ENCODE measurements at regions not wholly inside any gene's neighbourhood (a gene's known extent, or its start where the extent isn't known, plus 50 kb on each side); places are given as distances from the start of the nearest gene placed in this dataset.
"Not testable (repeated sequence)": the region's sequence is repeated elsewhere in the genome, so short reads cannot be mapped to it uniquely, and the experiment has no call there.

DNA sequence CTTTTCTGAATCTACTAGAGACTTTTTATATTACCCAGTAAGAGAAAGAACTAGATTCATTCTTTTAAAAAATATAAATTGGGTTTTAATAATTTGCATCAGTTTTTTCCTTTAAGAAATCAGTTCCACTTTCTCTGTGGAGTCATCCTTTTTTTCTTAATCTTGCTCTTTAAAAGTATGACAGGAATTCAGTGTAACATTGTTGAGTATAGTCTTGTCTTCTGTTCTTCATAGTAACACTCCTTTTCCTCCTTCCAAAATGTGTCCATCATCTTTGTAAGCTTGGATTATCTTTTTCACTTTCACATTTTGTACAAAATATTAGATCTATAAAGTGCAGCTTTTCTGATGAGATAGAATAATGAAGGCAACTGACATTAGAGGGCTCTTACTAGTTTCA lies 135.4 kb downstream of the HAUS1 start:
- ChIA-PET POLR2A (interaction anchor here (1.4 kb wide), 1 partner anchor 66 kb away, joined by 5 read pairs; a partner anchor contains a TSS), CTCF (interaction anchor here (0.8 to 1.4 kb wide), 3 partner anchors 23 to 419 kb away, joined by 3 read pairs; a partner anchor contains a TSS)
- Mint-ChIP-seq H3K36me3 (ENCODE audit: low read depth) (peaks cover 36% of the 10 kb centered on the region), H3K4me1 (peaks cover 13% of the 10 kb centered on the region), H3K4me3 (no peak overlapping the region), H3K27ac (no peak overlapping the region), H3K9me3 (no peaks in the 10 kb centered on the region), H3K27me3 (no peaks in the 10 kb centered on the region)
- no peak for DNase-seq

GRCh38 chr18:46239998-46240397 lies 135.8 kb downstream of the HAUS1 start:
- no peaks in the 10 kb centered on the region for H3K27me3 Mint-ChIP-seq
- CTCF ChIA-PET, result interaction anchor here (0.8 to 1.4 kb wide), 2 partner anchors 23 to 66 kb away, joined by 3 read pairs; a partner anchor contains a TSS
- no peak for DNase-seq
- H3K4me1 Mint-ChIP-seq, result peaks cover 10% of the 10 kb centered on the region
- H3K27ac Mint-ChIP-seq, result no peak overlapping the region
- H3K36me3 Mint-ChIP-seq (ENCODE audit: low read depth), result peaks cover 32% of the 10 kb centered on the region
- H3K9me3 Mint-ChIP-seq, result no peaks in the 10 kb centered on the region
- POLR2A ChIA-PET, result interaction anchor here (1.4 kb wide), 1 partner anchor 67 kb away, joined by 5 read pairs; a partner anchor contains a TSS
- H3K4me3 Mint-ChIP-seq, result no peak overlapping the region

DNA sequence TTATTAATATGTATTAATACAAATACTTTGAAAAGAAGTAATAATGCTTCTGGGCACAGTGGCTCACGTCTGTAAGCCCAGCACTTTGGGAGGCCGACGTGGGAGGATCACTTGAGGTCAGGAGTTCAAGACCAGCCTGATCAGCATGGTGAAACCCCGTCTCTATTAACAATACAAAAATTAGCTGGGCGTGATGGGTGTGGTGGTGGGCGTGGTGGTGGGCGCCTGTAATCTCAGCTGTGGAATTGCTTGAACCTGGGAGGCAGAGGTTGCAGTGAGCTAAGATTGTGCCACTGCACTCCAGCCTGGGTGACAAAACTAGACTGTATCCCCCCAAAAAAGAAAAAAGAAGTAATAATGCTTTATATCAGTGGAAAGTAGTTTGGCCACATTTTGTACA lies 137.2 kb downstream of the HAUS1 start:
- POLR2A ChIA-PET, result not testable (repeated sequence)

GRCh38 chr18:46242183-46242582 lies 138.0 kb downstream of the HAUS1 start:
- peaks cover 26% of the 10 kb centered on the region for H3K36me3 Mint-ChIP-seq (ENCODE audit: low read depth)
- DNase-seq, result no peak
- H3K9me3 Mint-ChIP-seq, result no peaks in the 10 kb centered on the region
- no peak overlapping the region for H3K4me3 Mint-ChIP-seq
- POLR2A ChIA-PET, result no interaction called here
- no peaks in the 10 kb centered on the region for H3K27me3 Mint-ChIP-seq
- H3K4me1 Mint-ChIP-seq, result peaks cover 11% of the 10 kb centered on the region
- H3K27ac Mint-ChIP-seq, result no peak overlapping the region
- CTCF ChIA-PET, result interaction anchor here (1.6 kb wide), 1 partner anchor 69 kb away, joined by 3 read pairs; a partner anchor contains a TSS

More for the DNA sequence above, 137.2 kb downstream of the HAUS1 start:
- H3K4me3 Mint-ChIP-seq, H3K4me1 Mint-ChIP-seq, DNase-seq, H3K9me3 Mint-ChIP-seq, H3K27me3 Mint-ChIP-seq, H3K27ac Mint-ChIP-seq: not testable (repeated sequence)
- H3K36me3 Mint-ChIP-seq (ENCODE audit: low read depth), result peaks cover 31% of the 10 kb centered on the region
- CTCF ChIA-PET, result interaction anchor here (1.2 to 1.6 kb wide), 2 partner anchors 9 to 68 kb away, joined by 3 read pairs; a partner anchor contains a TSS

GRCh38 chr18:46243095-46243494 lies 138.9 kb downstream of the HAUS1 start:
- ChIA-PET CTCF (no interaction called here), POLR2A (no interaction called here)
- Mint-ChIP-seq H3K4me3 (no peak overlapping the region), H3K9me3 (no peaks in the 10 kb centered on the region), H3K27ac (no peak overlapping the region), H3K4me1 (peaks cover 15% of the 10 kb centered on the region), H3K36me3 (ENCODE audit: low read depth) (peaks cover 27% of the 10 kb centered on the region), H3K27me3 (no peaks in the 10 kb centered on the region)
- no peak for DNase-seq

DNA sequence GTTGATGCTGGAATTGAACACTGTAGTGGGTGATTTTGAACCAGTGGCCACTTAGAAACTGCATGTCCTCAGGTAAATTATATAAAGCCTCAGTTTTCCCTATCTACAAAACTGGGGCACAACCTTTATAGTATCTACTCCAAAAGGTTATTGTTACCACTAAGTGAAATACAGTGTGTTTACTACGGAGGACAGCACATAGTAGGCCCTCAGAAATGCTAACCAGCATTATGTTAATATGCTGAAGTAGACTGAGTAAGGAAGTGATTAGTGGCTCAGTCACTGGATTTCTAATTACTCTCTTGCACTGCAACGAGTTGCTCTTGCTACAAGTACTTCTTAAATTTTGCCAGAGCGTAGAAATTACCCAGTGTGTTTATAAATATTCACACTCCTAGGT lies 139.5 kb downstream of the HAUS1 start:
- Mint-ChIP-seq H3K27ac (no peak overlapping the region), H3K27me3 (no peaks in the 10 kb centered on the region), H3K9me3 (no peaks in the 10 kb centered on the region), H3K4me3 (no peak overlapping the region), H3K4me1 (peaks cover 20% of the 10 kb centered on the region), H3K36me3 (ENCODE audit: low read depth) (peaks cover 31% of the 10 kb centered on the region)
- ChIA-PET POLR2A (no interaction called here), CTCF (no interaction called here)
- no peak for DNase-seq

- Mint-ChIP-seq H3K36me3 (ENCODE audit: low read depth) (peaks cover 44% of the 10 kb centered on the region), H3K27ac (no peak overlapping the region), H3K4me1 (peaks cover 41% of the 10 kb centered on the region), H3K27me3 (no peaks in the 10 kb centered on the region), H3K4me3 (no peak overlapping the region), H3K9me3 (peaks cover 2% of the 10 kb centered on the region)
- POLR2A ChIA-PET, result interaction anchor here (0.6 to 1.0 kb wide), 2 partner anchors 37 to 72 kb away, joined by 3 to 4 read pairs; no protein-coding TSS in a partner anchor
- CTCF ChIA-PET, result interaction anchor here (0.8 to 1.4 kb wide), 2 partner anchors 35 to 74 kb away, joined by 3 to 4 read pairs; no protein-coding TSS in a partner anchor
- DNase-seq, result no peak
These were observed 141.9 kb downstream of the HAUS1 start for GRCh38 chr18:46246101-46246500.

- ChIA-PET CTCF (interaction anchor here (0.7 to 2.0 kb wide), 3 partner anchors 35 to 100 kb away, joined by 3 to 7 read pairs (median 3); a partner anchor contains a TSS), POLR2A (no interaction called here)
- H3K27ac Mint-ChIP-seq, result peak overlapping the region; percentile 33
- H3K27me3 Mint-ChIP-seq, result no peaks in the 10 kb centered on the region
- peaks cover 2% of the 10 kb centered on the region for H3K9me3 Mint-ChIP-seq
- peaks cover 49% of the 10 kb centered on the region for H3K4me1 Mint-ChIP-seq
- DNase-seq, result no peak
- H3K36me3 Mint-ChIP-seq (ENCODE audit: low read depth), result peaks cover 48% of the 10 kb centered on the region
- no peak overlapping the region for H3K4me3 Mint-ChIP-seq
These were observed 143.8 kb downstream of the HAUS1 start for GRCh38 chr18:46247942-46248341.

- POLR2A ChIA-PET, result interaction anchor here (0.9 to 2.7 kb wide), 17 partner anchors 10 to 584 kb away, joined by 3 to 15 read pairs (median 4); partner anchors contain the start of gene HAUS1
- peak; percentile 65 for DNase-seq
- Mint-ChIP-seq H3K27me3 (no peaks in the 10 kb centered on the region), H3K27ac (peak overlapping the region; percentile 96), H3K36me3 (ENCODE audit: low read depth) (peaks cover 64% of the 10 kb centered on the region), H3K4me3 (peak overlapping the region; percentile 76), H3K9me3 (peaks cover 2% of the 10 kb centered on the region), H3K4me1 (peaks cover 56% of the 10 kb centered on the region)
- CTCF ChIA-PET, result interaction anchor here (0.7 to 4.2 kb wide), 8 partner anchors 9 to 101 kb away, joined by 3 to 30 read pairs (median 3); a partner anchor contains a TSS
These were observed 146.1 kb downstream of the HAUS1 start for GRCh38 chr18:46250084-46250811.

- ChIA-PET POLR2A (interaction anchor here (0.9 to 2.7 kb wide), 16 partner anchors 10 to 585 kb away, joined by 3 to 15 read pairs (median 4); partner anchors contain the start of gene HAUS1), CTCF (interaction anchor here (0.7 to 4.2 kb wide), 7 partner anchors 9 to 101 kb away, joined by 3 to 30 read pairs (median 3); a partner anchor contains a TSS)
- Mint-ChIP-seq H3K4me3 (peak overlapping the region; percentile 76), H3K36me3 (ENCODE audit: low read depth) (peaks cover 64% of the 10 kb centered on the region), H3K27me3 (no peaks in the 10 kb centered on the region), H3K27ac (peak overlapping the region; percentile 96), H3K9me3 (peaks cover 2% of the 10 kb centered on the region), H3K4me1 (peaks cover 55% of the 10 kb centered on the region)
- no peak for DNase-seq
These were observed 146.6 kb downstream of the HAUS1 start for GRCh38 chr18:46250812-46251173.

GRCh38 chr18:46252759-46253158 lies 148.6 kb downstream of the HAUS1 start:
- peaks cover 72% of the 10 kb centered on the region for H3K36me3 Mint-ChIP-seq (ENCODE audit: low read depth)
- peaks cover 51% of the 10 kb centered on the region for H3K4me1 Mint-ChIP-seq
- ChIA-PET POLR2A (no interaction called here), CTCF (interaction anchor here (1.2 to 4.2 kb wide), 3 partner anchors 28 to 104 kb away, joined by 3 to 30 read pairs (median 4); a partner anchor contains a TSS)
- no peak overlapping the region for H3K27ac Mint-ChIP-seq
- peaks cover 2% of the 10 kb centered on the region for H3K9me3 Mint-ChIP-seq
- no peaks in the 10 kb centered on the region for H3K27me3 Mint-ChIP-seq
- H3K4me3 Mint-ChIP-seq, result no peak overlapping the region
- no peak for DNase-seq

GRCh38 chr18:46253498-46253897 lies 149.3 kb downstream of the HAUS1 start:
- peaks cover 2% of the 10 kb centered on the region for H3K9me3 Mint-ChIP-seq
- peaks cover 65% of the 10 kb centered on the region for H3K36me3 Mint-ChIP-seq (ENCODE audit: low read depth)
- no peak overlapping the region for H3K27ac Mint-ChIP-seq
- no peak overlapping the region for H3K4me3 Mint-ChIP-seq
- peaks cover 43% of the 10 kb centered on the region for H3K4me1 Mint-ChIP-seq
- no peaks in the 10 kb centered on the region for H3K27me3 Mint-ChIP-seq
- POLR2A ChIA-PET, result no interaction called here
- DNase-seq, result no peak
- CTCF ChIA-PET, result interaction anchor here (1.0 to 1.4 kb wide), 3 partner anchors 18 to 105 kb away, joined by 3 to 5 read pairs (median 4); a partner anchor contains a TSS

DNA sequence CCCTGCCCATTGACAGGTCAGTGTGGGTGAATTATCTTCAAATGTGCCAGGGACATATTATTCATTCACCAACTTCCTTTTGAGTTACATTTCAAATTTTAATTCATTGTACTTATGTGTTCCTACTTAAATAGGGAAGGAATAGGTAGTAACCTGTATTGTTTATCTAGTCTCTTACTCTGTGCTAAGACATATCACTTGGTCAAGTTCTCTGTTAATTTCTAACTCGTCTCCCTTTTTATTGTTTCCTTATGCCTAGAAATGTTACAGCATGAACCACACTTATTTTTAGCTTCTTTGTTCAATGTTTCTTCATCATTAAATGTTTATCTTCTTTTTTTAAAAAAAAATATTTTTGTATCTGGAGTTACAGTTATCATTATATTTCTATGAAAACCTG lies 151.9 kb downstream of the HAUS1 start:
- Mint-ChIP-seq H3K36me3 (ENCODE audit: low read depth) (peaks cover 53% of the 10 kb centered on the region), H3K4me3 (no peak overlapping the region), H3K27me3 (no peaks in the 10 kb centered on the region), H3K4me1 (peaks cover 26% of the 10 kb centered on the region), H3K27ac (no peak overlapping the region), H3K9me3 (no peaks in the 10 kb centered on the region)
- no peak for DNase-seq
- POLR2A ChIA-PET, result no interaction called here
- CTCF ChIA-PET, result interaction anchor here (0.8 to 1.0 kb wide), 2 partner anchors 25 to 107 kb away, joined by 3 to 4 read pairs; no protein-coding TSS in a partner anchor
